Stimulated activated CD4-positive, alpha-beta T cell treated with anti-CD3 and anti-CD28 coated beads, Interleukin-12 subunit alpha, Interleukin-12 subunit beta, amount 100 ng/mL, for 48 hours (primary cell): ENCODE measurements at regions not wholly inside any gene's neighbourhood (a gene's known extent, or its start where the extent isn't known, plus 50 kb on each side); places are given as distances from the start of the nearest gene placed in this dataset.

Experiments
- DNase-seq, 3 donors: peaks; one replicate each; pipeline ENCODE4 v3.0.0-alpha.2; 2020; ENCODE audit warnings: low read depth in 2 of 3, low spot score in 1 of 3

DNA sequence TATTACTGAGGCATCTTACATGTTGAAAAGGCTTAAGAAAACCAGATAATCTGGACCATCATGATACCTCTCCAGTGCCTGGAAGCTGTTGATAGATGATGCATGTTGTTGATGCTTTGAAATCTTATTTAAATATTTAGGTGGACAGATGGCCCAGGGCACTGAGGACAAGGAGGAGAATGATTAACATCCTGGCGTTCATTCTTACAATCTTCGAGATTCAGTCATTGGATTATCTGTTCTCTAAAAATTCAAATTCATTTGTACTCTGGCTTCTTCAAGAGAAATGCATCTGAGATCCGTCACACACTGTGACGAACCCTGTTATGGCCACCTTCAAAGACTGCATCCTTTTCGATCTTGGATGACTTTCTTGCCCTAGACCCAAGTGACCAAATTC is 121.3 kb upstream of the IGF1 start:
- no peak for DNase-seq

DNA sequence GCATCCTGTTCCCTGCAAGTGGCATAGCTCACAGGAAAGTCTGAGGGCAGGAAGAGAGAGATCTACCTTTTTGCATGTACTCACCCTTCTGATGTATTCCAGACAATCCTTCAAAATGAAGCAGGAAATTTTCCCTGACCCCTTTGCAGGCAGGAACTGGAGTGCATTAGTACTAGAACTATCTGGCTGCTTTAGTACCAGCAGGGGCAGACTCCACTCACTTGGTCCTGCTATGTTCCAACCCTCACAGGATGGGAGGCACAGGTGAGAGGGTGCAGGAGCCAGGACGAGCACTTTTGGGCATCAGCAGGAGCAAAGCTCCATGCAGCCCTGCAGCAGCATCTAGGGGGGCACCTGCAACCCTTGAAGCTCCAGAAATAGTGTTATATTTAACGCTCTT is 116.3 kb upstream of the IGF1 start:
- no peak for DNase-seq

- DNase-seq: no peak
These were observed 115.7 kb upstream of the IGF1 start for GRCh38 chr12:102596031-102596430.

- no peak for DNase-seq
These were observed 115.0 kb upstream of the IGF1 start for GRCh38 chr12:102595315-102595714.

DNA sequence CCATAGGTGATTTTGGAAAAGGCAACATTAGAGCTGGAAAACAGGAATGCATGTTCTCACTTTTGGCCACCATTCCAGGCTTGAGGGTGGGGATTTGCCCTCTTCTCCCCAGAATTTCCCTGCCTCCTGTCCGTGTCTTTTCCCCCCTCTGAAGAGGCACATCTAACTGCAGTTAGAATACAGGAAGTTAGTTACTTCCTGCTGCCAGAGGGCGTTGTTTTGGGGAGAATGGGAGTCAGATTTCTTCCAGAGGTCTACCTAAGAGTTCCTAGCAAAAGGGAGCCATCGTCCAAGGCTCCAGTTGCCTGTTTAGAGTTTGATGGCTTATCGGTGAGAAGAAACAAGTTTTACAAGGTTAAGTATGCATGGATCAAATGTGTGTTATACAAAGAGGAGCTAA is 112.8 kb upstream of the IGF1 start:
- DNase-seq: no peak

- DNase-seq: no peak
These were observed 111.8 kb upstream of the IGF1 start for GRCh38 chr12:102592134-102592533.

- DNase-seq: no peak
These were observed 92.9 kb upstream of the IGF1 start for GRCh38 chr12:102573237-102573636.

- no peak for DNase-seq
These were observed 91.5 kb upstream of the IGF1 start for GRCh38 chr12:102571889-102572288.

- DNase-seq: no peak
These were observed 89.9 kb upstream of the IGF1 start for GRCh38 chr12:102570256-102570655.

DNA sequence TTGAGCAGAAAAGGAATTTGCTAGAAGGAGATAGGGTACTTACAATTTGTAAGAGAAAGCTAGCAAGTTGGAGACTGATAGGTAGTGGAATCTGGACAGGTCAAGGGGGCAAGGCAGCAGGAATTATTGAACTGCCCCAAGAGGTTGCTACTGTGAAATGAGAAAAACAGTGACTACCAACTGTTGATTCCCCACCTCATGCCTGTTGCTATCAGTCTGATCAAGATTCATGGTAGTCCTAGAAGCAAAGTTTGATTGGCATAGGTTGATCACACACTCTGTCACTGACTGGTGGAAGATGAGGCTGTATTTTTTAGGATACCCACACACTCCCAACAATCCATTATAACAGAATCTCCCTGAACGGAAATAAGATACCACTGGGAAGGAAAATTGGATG is 89.4 kb upstream of the IGF1 start:
- DNase-seq: no peak

GRCh38 chr12:102568276-102568675 is 87.9 kb upstream of the IGF1 start:
- no peak for DNase-seq

GRCh38 chr12:102567031-102567985 is 86.9 kb upstream of the IGF1 start:
- no peak for DNase-seq

- no peak for DNase-seq
These were observed 85.2 kb upstream of the IGF1 start for GRCh38 chr12:102565555-102565954.

DNA sequence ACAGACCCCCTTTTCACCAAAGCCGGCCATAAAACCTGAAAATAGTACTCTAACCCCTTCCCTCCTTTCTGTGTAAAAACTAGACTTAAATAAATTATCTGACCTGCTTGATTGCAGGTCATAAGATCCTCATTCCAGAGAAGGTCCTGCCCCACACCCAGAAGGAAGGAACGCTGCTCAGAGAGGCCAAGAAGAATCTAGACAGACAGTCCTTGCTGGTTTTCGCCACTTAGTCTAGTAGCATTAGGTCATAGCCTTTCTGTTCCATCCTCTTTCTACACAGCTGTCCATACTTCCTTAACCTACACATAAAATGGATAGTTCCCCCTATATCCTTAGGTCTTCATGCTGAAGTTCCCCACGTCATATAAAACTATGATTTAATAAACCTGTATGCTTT is 83.7 kb upstream of the IGF1 start:
- DNase-seq: no peak

DNA sequence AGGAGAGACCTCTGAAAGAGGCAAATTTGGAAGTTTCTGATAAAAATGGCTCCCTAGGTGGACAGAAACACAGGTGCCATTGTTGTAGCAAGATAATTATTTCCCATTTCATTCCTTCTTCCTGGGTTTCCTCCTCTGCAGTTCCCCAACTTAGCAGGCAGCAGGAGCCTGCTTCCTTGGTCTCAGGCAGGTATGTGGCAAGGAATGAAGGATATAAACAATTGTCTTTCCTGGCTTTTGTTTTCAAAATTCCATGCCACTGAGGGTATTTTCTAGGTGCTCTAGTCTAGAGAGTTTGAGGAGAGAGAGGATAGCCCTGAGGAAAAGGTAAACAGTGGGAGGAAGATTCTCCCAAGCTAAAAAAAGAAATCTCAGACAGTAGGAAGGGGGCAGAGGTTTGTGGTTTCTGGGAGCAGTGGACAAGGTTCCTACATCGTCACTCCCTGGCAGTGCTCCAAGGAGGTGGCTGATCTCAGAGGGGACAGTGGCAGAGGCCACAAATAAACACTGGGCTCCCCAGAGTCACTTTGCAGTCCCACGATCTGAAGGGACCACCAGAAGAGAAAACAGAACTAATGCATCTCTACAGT is 82.6 kb upstream of the IGF1 start:
- no peak for DNase-seq

DNA sequence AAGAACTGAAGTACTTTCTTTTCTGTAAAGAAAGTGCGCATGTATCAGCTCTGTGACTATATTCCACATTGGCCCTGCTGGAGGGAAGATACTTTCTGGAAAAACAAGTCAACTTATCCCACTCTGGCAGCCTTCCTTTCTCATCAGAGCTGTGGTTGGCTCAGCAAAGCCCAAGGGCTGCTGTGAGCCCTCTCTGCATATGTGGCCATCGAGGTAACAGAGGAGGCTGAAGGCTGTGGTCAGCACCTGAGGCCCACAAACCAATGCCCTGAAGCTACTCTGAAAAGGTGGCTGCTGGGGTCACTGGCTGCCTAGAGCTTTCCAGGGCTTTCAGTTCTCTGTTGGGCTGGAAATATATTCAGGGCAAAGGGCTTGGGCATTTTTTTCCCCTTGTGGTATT is 70.8 kb upstream of the IGF1 start:
- no peak for DNase-seq

- no peak for DNase-seq
These were observed 69.3 kb upstream of the IGF1 start for GRCh38 chr12:102549691-102550090.

DNA sequence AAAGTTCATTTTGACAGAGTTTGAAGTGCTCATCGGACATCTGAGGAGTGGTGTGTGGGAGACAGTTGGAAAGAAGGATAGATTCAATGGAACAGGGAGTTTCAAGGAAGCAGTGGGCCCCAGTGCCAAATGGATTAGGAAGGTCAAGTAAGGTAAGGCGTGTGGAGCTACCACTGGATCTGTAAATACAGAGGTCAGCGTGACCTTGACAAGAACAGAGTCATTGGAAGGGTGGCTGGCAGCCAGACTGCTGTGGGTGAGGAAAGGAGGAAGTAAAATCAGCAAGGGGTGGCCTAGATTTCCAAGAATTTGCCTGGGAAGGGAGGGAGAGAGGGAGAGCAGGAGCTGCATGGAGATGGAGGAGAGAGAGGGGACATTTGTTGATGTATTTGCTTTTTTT is 68.2 kb upstream of the IGF1 start:
- no peak for DNase-seq

DNA sequence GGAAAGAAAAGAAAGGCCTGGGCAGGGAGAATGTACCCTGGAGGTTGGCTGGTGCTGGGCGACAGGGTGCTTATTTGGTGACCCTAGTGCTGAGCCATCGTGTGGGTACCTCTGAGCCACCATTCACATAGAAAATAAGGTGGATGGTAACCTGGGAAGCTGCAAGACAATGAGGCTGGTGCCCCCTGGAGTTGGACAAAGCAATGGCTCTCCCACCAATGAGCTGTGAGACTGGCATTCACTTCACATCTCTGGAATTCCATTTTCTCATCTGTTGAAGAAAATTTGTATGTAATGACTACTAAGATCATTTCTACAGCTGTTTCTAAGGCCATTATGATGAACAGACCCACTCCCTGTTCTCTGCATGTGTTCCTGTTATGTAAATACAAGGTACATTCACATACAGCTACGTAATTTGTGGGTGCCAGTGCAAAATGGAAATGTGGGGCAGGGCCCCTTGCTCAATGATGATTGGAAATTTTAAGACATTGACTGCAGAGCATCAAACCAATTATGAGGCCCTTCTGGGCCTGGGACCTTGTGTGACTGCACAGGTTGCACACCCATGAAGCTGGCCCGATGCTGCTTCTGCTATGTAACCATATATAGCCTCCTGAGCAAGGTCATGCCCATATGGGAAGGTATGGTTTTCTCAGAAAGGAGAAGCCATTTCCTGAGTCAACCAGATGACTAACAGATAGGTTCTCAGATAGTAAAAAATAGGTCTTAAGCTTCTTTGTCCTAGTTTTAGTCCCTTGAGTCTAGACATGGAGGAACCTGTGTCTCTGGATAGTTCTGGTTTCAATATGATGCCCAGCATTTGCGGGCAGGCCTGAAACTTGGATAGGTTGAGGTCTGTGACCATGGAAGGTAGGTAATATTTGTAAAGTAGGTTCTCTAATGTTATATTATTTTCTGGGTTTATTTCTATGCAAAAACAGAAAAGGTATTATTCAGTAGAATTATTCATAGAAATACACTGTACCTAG is 63.4 kb upstream of the IGF1 start:
- DNase-seq: no peak

DNA sequence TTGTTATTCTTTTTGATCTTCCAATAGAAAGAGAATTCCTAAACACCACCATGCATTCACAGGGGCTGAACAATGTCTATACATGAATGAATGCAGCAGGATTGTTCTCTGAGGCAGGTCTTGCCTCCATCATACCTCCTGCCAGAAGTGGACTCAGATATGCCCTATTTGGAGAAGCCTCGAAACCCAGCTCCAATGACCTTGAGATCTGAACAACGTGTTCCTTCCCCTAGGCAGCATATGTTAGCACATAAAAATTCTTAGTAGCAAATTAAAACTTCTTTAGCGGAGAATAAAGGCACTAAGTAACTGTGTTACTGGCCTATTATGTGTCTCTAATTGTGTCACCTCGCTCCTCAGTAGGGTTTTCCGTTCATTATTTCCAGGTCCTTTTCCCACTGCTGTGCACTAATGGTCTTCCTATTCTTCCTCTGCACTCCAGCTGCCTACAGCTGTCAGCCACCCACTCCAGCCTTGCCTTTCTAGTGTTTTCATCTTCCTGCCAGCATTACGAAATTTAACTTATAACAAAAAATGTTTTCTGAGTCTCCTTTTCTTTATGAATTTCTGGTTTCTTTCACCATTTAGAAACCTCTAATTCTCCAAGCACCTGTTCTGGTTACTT is 62.6 kb upstream of the IGF1 start:
- no peak for DNase-seq

DNA sequence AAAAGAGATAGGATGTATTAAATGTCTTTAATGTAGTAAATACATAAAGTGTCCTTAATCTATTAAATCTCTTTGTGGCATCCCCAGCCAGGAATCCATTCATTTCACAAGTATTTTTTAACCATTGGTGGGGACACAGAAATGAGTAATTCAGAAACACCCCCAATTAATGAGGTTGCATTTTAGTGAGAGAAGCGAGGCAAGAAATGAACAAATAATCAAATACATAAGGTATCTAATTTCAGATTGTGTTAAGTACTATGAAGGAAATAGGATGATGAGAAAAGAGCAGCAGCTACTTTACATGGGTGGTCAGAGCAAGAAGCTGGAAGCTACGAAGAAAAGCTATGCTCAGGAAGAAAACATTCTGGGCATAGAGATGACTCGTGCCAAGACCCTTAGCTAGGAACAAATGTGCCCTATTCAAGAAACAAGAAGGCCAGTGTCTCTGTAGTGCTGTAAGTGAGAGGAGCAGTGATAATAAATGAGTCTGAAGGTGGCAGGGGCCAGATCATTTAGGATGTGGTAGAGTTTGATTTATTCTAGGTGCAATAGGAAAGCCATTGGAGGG is 60.5 kb upstream of the IGF1 start:
- DNase-seq: no peak
